ENCODE measurements at regions not wholly inside any gene's neighbourhood (a gene's known extent, or its start where the extent isn't known, plus 50 kb on each side); places are given as distances from the start of the nearest gene placed in this dataset.

DNA sequence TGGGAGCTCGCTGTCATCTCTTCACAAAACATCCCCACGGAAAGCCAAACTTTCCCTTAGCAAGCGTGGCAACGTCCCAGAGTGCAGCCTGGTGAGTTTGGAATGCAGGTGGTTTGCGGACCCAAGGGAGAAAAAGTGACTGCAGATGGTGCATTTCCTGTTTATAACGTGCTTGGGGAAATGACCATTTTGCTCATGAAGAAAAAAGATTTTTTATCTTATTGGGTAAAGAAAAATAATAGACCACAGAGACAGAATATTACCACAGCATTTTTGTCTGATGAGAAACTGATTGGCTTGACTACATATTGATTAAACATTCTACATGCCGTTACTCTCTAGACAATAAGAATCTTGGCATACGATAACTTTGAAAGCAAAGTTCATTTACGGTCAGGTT lies 136.5 kb downstream of the COPS8 start:
- no peak overlapping the region for H3K4me3 ChIP-seq (replicated peaks; ENCODE audit: insufficient read depth, low read length)
- TF ChIP-seq, protein P1, sequence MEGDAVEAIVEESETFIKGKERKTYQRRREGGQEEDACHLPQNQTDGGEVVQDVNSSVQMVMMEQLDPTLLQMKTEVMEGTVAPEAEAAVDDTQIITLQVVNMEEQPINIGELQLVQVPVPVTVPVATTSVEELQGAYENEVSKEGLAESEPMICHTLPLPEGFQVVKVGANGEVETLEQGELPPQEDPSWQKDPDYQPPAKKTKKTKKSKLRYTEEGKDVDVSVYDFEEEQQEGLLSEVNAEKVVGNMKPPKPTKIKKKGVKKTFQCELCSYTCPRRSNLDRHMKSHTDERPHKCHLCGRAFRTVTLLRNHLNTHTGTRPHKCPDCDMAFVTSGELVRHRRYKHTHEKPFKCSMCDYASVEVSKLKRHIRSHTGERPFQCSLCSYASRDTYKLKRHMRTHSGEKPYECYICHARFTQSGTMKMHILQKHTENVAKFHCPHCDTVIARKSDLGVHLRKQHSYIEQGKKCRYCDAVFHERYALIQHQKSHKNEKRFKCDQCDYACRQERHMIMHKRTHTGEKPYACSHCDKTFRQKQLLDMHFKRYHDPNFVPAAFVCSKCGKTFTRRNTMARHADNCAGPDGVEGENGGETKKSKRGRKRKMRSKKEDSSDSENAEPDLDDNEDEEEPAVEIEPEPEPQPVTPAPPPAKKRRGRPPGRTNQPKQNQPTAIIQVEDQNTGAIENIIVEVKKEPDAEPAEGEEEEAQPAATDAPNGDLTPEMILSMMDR (IDR thresholded peaks at IDR 0.05; ENCODE audit: insufficient read depth, low read length) = no peak
- TF ChIP-seq POLR2AphosphoS5 (IDR thresholded peaks at IDR 0.05; ENCODE audit: low read depth) (no peak), SPI1 (IDR thresholded peaks at IDR 0.05; ENCODE audit: borderline replicate concordance, low read depth) (no peak), GABPA (IDR thresholded peaks at IDR 0.05; ENCODE audit: low read depth) (no peak)
- TF ChIP-seq, protein P2, sequence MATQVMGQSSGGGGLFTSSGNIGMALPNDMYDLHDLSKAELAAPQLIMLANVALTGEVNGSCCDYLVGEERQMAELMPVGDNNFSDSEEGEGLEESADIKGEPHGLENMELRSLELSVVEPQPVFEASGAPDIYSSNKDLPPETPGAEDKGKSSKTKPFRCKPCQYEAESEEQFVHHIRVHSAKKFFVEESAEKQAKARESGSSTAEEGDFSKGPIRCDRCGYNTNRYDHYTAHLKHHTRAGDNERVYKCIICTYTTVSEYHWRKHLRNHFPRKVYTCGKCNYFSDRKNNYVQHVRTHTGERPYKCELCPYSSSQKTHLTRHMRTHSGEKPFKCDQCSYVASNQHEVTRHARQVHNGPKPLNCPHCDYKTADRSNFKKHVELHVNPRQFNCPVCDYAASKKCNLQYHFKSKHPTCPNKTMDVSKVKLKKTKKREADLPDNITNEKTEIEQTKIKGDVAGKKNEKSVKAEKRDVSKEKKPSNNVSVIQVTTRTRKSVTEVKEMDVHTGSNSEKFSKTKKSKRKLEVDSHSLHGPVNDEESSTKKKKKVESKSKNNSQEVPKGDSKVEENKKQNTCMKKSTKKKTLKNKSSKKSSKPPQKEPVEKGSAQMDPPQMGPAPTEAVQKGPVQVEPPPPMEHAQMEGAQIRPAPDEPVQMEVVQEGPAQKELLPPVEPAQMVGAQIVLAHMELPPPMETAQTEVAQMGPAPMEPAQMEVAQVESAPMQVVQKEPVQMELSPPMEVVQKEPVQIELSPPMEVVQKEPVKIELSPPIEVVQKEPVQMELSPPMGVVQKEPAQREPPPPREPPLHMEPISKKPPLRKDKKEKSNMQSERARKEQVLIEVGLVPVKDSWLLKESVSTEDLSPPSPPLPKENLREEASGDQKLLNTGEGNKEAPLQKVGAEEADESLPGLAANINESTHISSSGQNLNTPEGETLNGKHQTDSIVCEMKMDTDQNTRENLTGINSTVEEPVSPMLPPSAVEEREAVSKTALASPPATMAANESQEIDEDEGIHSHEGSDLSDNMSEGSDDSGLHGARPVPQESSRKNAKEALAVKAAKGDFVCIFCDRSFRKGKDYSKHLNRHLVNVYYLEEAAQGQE (IDR thresholded peaks at IDR 0.05; ENCODE audit: insufficient replicate concordance, low read depth) = no peak
- H3K27me3 ChIP-seq (ENCODE audit: insufficient read depth, poor library complexity, severe bottlenecking) = peaks cover 5% of the 10 kb centered on the region
- no peak for DNase-seq (ENCODE audit: low read depth in 1 of 2, low spot score in 1 of 2)
- no peak overlapping the region for H3K27ac ChIP-seq (replicated peaks)

DNA sequence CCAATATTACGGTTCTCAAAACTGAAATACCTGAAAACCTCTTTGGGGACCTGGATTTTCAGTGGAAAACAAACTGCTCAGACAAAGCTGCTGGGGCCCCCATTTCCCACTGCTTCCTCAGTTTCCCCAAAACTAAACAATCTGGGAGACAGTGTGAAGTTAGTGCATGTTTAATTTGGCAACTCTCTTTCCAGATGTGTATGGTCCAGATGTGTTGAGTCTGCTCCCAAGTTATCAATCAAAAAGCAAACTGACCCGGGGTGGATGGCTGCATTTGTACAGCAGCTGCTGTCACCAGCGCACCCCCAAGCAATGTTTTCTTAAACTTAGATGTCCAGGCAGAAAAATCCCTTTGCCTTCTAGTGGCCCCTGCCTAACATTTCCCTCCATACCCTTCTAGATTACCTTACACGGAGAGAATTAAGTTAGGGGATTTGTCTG lies 136.9 kb downstream of the COPS8 start:
- Histone ChIP-seq H3K27ac (replicated peaks) (no peak overlapping the region), H3K4me3 (replicated peaks; ENCODE audit: insufficient read depth, low read length) (no peak overlapping the region), H3K27me3 (ENCODE audit: insufficient read depth, poor library complexity, severe bottlenecking) (peaks cover 5% of the 10 kb centered on the region)
- DNase-seq (ENCODE audit: low read depth in 1 of 2, low spot score in 1 of 2) = no peak
- no peak for TF ChIP-seq POLR2AphosphoS5 (IDR thresholded peaks at IDR 0.05; ENCODE audit: low read depth)
- TF ChIP-seq SPI1 (IDR thresholded peaks at IDR 0.05; ENCODE audit: borderline replicate concordance, low read depth) = no peak
- TF ChIP-seq, protein P2 (IDR thresholded peaks at IDR 0.05; ENCODE audit: insufficient replicate concordance, low read depth) = no peak
- no peak for TF ChIP-seq GABPA (IDR thresholded peaks at IDR 0.05; ENCODE audit: low read depth)

DNA sequence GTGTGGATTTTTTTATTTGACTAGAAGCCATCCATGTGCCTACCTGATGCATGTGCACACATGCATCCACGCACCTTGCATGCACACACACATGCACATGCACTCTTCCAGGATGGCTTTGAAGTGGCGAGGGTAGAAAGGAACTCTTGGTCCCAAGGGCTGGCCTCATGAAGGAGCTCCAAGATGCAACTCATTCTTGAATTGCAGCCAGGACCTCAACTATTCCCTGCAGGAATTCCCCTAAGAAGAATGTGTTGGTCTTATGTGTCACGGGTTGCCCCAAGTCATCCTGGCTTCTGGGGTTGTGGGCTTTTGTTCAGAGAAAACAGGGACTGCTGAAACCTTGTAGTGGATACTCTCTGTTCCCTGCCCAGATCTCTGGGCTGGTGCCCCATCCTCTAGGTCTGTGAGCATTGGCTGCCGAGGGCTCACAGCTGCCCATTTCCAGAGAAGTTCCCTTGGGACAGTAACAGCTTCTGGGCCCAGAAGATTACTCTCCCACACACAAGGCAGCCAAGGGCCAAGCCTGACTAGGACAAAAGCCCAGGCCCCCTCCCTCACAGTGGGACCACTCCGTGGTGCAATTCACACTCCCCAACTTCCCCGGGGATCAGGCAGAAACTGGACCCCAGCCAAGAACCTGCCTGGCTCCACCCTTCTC lies 137.6 kb downstream of the COPS8 start:
- Histone ChIP-seq H3K27me3 (ENCODE audit: insufficient read depth, poor library complexity, severe bottlenecking) (peaks cover 5% of the 10 kb centered on the region), H3K4me3 (replicated peaks; ENCODE audit: insufficient read depth, low read length) (no peak overlapping the region), H3K27ac (replicated peaks) (no peak overlapping the region)
- TF ChIP-seq POLR2AphosphoS5 (IDR thresholded peaks at IDR 0.05; ENCODE audit: low read depth) (no peak), GABPA (IDR thresholded peaks at IDR 0.05; ENCODE audit: low read depth) (no peak), SPI1 (IDR thresholded peaks at IDR 0.05; ENCODE audit: borderline replicate concordance, low read depth) (no peak)
- TF ChIP-seq, protein P1 (IDR thresholded peaks at IDR 0.05; ENCODE audit: insufficient read depth, low read length) = no peak
- TF ChIP-seq, protein P2 (IDR thresholded peaks at IDR 0.05; ENCODE audit: insufficient replicate concordance, low read depth) = no peak
- DNase-seq (ENCODE audit: low read depth in 1 of 2, low spot score in 1 of 2) = no peak
